Activated naive CD8-positive, alpha-beta T cell treated with anti-CD3 and anti-CD28 coated beads, Interleukin-2, amount 50 U/mL, for 24 hours (primary cell): ENCODE measurements at regions not wholly inside any gene's neighbourhood (a gene's known extent, or its start where the extent isn't known, plus 50 kb on each side); places are given as distances from the start of the nearest gene placed in this dataset.
"Not testable (repeated sequence)": the region's sequence is repeated elsewhere in the genome, so short reads cannot be mapped to it uniquely, and the experiment has no call there.

Source experiments
- ATAC-seq: fragments of 150-1000 bp; cut with Tn5 transposase; one replicate; pipeline ENCODE4 v1.10.0; 2021
- DNase-seq: peaks from one replicate; pipeline ENCODE4 v3.0.0; 2021
- H3K27ac Mint-ChIP-seq: one replicate; pipeline ENCODE4 v1.8.0; 2021; ENCODE audit warnings: mild to moderate bottlenecking, mixed read lengths
- H3K27me3 Mint-ChIP-seq: one replicate; pipeline ENCODE4 v1.8.0; 2021; ENCODE audit warnings: mixed read lengths
- H3K36me3 Mint-ChIP-seq: one replicate; pipeline ENCODE4 v1.8.0; 2021; ENCODE audit warnings: low read depth, mixed read lengths
- H3K4me1 Mint-ChIP-seq: one replicate; pipeline ENCODE4 v1.8.0; 2021; ENCODE audit warnings: mixed read lengths
- H3K4me3 Mint-ChIP-seq: one replicate; pipeline ENCODE4 v1.8.0; 2021; ENCODE audit warnings: mild to moderate bottlenecking, moderate library complexity, mixed read lengths
- H3K9me3 Mint-ChIP-seq: one replicate; pipeline ENCODE4 v1.8.0; 2021; ENCODE audit warnings: mixed read lengths

DNA sequence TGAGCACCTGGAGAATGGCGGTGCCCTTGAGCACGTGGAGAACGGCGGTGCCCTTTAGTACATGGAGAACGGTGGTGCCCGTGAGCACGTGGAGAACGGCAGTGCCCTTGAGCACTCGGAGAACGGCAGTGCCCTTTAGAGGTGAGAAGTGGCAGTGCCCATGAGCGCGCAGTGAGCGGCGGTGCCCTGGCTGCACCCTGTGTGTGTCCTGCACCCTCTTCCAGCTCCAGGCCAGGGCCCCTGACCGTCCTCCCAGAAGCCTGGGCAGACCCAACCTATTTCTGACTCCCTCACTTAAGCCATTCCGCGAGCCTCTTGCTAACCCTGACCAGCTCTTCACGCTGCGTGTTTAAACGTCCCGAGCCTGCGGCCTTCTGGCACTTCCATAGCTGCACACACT is 151.3 kb downstream of the DLL1 start:
- peaks cover 2% of the 10 kb centered on the region for H3K36me3 Mint-ChIP-seq
- H3K27me3 Mint-ChIP-seq: no peaks in the 10 kb centered on the region
- H3K4me1 Mint-ChIP-seq: peaks cover 2% of the 10 kb centered on the region
- DNase-seq: no peak
- ATAC-seq: no peak
- H3K4me3 Mint-ChIP-seq: no peak overlapping the region
- H3K27ac Mint-ChIP-seq: no peak overlapping the region
- H3K9me3 Mint-ChIP-seq: peaks cover 10% of the 10 kb centered on the region

DNA sequence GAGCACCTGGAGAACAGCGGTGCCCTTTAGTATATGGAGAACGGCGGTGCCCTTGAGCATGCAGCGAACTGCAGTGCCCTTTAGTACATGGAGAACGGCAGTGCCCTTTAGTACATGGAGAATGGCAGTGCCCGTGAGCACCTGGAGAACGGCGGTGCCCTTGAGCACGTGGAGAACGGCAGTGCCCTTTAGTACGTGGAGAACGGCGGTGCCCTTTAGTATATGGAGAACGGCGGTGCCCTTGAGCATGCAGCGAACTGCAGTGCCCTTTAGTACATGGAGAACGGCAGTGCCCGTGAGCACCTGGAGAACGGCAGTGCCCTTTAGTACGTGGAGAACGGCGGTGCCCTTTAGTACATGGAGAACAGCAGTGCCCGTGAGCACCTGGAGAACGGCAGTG is 151.8 kb downstream of the DLL1 start:
- not testable (repeated sequence) for H3K27ac Mint-ChIP-seq, H3K4me1 Mint-ChIP-seq, DNase-seq, H3K4me3 Mint-ChIP-seq, H3K27me3 Mint-ChIP-seq, H3K9me3 Mint-ChIP-seq, ATAC-seq, H3K36me3 Mint-ChIP-seq

DNA sequence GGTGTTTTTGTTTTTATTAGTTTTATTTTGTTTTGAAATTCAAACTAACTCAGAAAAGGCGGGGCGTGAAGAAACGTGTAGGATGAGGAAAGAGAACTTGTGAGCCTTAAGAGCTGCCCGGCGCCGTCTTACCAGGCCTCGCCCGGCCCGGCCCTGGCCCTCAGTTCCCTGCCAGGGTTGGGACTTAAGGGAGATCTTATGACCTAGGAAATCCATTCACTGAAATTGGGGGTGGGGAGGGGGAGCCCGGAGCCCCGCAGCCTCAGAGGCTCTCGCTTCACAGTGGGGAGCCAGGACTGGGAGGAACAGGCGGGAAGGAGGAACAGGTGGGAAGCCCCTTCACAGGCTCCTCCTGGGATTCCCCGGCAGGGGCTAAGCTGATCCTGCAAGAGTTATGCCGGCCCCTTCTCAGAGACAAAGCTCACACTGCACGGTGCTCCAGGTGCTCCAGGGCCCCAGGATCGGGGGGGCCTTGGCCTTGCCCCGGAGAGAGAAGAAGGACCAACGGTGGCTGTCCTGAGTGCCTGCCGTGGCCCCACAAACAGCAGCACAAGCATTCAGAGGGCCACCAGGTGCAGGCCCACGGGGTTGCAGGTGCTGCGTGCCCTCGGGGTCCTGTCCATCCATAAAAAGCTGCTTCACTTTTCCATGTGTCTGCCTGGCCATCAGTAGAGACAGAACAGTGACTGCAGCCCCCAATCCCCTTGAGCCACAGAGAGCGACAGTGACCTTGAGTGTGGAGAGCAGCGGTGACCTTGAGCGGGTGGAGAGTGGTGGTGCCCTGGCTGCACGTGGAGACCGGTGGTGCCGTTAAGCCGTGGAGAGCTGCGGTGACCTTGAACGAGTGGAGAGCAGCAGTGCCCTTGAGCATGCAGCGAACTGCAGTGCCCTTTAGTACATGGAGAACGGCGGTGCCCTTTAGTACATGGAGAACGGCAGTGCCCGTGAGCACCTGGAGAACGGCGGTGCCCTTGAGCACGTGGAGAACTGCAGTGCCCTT is 152.7 kb downstream of the DLL1 start:
- H3K36me3 Mint-ChIP-seq: no peaks in the 10 kb centered on the region

DNA sequence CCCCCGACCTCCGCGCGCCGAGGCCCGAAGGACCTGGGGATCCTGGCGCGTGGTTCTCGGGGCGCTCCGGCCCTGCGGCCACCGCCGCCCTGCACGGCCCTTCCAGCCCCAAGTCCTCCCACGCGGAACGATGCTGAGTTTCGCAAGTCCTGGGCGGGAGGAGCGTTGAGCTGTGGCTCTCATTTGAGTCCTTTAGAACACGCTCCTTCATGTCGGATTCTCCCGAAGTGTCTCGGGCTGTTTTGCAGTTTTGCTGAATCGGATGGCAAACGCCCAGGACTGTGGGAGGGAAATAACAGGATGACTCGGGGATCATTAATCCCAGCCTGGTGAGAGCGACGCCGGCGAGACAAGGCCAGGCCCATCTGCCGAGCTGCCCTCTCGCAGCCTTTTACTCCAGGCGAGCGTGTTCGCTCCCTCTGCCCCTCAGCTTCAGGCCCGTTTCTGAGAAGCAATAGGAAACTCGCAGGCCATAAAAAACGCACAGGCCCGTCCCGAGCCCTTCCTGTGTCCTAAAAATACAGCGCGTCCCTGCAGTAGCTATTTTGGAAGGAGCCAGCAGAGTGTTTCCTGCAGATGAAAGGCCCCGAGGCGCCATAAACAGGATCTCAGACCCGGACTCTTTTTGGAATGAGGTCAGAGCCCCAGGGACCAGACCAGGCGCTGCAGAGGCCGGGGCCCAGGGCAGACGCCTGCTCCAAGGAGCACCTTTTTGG is 153.5 kb downstream of the DLL1 start:
- DNase-seq (no peak), ATAC-seq (no peak)
- Mint-ChIP-seq H3K4me1 (no peaks in the 10 kb centered on the region), H3K27ac (no peak overlapping the region), H3K4me3 (no peak overlapping the region), H3K27me3 (no peaks in the 10 kb centered on the region), H3K36me3 (no peaks in the 10 kb centered on the region), H3K9me3 (no peaks in the 10 kb centered on the region)

More for the DNA sequence above, 152.7 kb downstream of the DLL1 start:
- Mint-ChIP-seq H3K9me3 (peaks cover 2% of the 10 kb centered on the region), H3K4me1 (no peaks in the 10 kb centered on the region), H3K27me3 (no peaks in the 10 kb centered on the region), H3K4me3 (no peak overlapping the region), H3K27ac (no peak overlapping the region)
- ATAC-seq (no peak), DNase-seq (no peak)

DNA sequence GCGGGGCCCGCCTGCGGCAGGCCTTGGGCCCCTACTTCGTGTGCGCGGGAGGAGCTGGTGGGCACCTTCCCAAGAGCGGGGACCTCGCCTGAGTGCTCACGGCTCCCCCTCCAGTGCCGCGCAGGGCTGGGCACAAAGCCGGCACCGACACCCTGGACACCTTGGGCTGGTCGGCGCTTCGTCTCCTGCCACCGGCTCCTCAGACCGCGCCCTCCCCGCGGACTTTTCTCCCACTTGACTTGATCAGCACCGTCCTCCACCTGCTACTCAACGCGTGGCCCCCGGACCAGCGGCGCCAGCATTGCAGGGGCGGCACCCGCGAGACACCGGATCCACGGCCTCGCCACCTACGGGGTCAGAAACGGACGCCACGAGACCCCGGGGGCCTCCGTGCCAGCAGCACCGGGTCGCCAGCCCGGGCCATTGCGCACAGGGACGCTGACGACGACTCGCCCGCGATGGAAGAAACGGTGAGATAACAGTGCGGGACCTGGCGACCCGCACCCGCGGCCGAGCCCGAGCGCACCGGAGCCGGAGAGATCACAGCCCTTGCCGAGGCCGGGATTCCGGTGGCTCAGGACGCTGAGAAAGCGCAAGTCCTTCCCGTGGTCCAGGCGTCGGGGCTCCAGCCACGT is 154.2 kb downstream of the DLL1 start:
- Mint-ChIP-seq H3K27ac (no peak overlapping the region), H3K4me3 (no peak overlapping the region), H3K36me3 (no peaks in the 10 kb centered on the region), H3K9me3 (no peaks in the 10 kb centered on the region), H3K4me1 (no peaks in the 10 kb centered on the region), H3K27me3 (no peaks in the 10 kb centered on the region)
- DNase-seq: no peak
- ATAC-seq: no peak

DNA sequence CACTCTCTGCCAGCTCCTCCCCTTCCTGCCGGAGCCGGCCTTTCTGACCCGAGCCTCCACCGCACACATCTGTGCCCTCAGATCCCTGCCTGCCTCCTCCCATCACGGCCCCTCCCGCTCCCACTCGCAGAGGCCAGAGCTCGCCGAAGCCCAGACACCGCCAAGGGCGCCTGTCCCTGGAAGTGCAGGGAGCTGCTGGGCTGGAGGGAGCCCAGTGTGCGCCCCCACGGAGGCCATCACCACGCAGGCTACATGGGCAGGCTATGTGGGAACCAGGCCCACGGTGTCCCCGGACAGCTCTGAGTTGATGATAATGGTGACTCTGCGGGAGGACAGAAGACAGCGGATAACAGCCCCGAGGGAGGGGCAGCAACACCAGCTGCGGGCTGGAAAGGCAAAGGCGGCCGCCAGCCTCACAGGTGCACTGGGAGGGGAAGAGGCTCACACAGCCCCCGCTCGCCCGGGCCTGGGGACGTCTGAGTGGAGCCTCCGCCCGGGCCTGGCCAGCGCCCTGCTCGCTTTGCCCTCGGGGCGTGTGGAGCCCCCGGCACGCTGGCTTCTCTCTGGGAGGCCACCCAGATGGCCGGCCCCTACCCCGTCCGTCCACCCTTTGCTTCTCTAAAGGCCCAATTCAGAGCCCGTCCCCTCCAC is 154.9 kb downstream of the DLL1 start:
- ATAC-seq (no peak), DNase-seq (no peak)
- no peak overlapping the region for H3K4me3 Mint-ChIP-seq
- no peaks in the 10 kb centered on the region for H3K36me3 Mint-ChIP-seq
- no peaks in the 10 kb centered on the region for H3K9me3 Mint-ChIP-seq
- no peaks in the 10 kb centered on the region for H3K27me3 Mint-ChIP-seq
- no peaks in the 10 kb centered on the region for H3K4me1 Mint-ChIP-seq
- H3K27ac Mint-ChIP-seq: no peak overlapping the region

DNA sequence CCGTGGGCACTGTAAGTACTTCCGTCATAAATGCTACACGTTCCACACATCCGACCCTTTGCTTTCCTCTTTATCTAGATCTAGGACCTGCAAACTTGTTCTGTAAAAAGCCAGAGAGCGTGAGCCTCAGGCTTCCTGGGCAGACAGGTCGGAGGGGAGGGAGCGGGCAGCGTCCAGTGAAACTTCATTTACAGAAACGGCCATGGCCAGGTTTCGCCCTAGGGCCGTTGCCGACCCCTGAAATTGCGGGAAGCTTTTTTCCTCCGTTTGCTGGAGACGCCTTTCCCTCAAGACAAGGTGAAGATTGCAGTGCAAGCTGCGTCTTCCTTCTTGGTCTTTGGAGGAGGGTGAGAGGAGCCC is 155.4 kb downstream of the DLL1 start:
- DNase-seq (no peak), ATAC-seq (no peak)
- Mint-ChIP-seq H3K27me3 (no peaks in the 10 kb centered on the region), H3K36me3 (no peaks in the 10 kb centered on the region), H3K9me3 (no peaks in the 10 kb centered on the region), H3K4me1 (no peaks in the 10 kb centered on the region), H3K27ac (no peak overlapping the region), H3K4me3 (no peak overlapping the region)

DNA sequence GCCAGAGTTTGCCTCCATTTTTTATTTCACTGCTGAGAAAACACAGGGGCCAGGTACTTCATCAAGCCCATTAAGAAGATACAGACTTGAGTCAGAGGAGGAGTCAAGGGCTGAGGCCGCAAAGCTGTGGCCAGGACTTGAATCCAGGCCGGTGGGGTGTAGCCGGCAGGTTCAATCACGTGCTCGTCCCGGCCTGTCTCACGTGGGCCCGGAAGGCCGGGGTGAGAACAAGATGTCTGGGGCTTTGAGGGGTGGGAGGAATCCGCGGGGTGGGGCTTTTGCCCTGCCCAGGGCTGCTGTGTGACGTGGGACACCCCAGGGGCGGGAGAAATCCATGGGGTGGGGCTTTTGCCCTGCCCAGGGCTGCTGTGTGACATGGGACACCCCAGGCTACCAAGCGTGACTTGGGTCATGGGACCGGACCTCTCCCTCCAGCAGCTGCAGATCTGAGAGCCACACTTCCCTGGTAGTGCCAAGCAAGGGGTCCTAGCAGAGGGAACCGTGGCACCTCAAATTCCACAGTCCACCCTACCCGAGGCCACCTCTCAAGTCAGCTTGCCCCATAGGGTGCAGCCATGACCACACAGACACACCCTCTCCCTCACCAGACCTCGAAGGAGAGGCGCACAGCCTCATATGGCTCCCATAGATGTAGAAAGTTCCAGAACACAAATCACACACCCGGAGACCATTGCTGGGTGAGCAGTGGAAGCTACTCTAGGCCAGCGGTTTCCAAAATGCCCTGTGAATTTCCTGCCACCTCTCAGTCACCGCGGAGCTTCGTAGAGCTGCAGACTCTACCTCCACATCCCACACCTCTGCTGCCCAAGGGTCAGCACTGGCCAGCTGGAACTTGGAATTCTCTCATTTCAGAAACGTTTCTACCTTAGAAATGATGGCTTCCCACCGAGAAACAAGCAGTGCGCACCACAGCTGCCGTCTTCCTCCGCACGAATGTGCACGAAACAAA is 156.1 kb downstream of the DLL1 start:
- ATAC-seq (no peak), DNase-seq (no peak)
- H3K36me3 Mint-ChIP-seq: no peaks in the 10 kb centered on the region
- no peak overlapping the region for H3K27ac Mint-ChIP-seq
- H3K27me3 Mint-ChIP-seq: no peaks in the 10 kb centered on the region
- no peaks in the 10 kb centered on the region for H3K9me3 Mint-ChIP-seq
- no peaks in the 10 kb centered on the region for H3K4me1 Mint-ChIP-seq
- H3K4me3 Mint-ChIP-seq: no peak overlapping the region

DNA sequence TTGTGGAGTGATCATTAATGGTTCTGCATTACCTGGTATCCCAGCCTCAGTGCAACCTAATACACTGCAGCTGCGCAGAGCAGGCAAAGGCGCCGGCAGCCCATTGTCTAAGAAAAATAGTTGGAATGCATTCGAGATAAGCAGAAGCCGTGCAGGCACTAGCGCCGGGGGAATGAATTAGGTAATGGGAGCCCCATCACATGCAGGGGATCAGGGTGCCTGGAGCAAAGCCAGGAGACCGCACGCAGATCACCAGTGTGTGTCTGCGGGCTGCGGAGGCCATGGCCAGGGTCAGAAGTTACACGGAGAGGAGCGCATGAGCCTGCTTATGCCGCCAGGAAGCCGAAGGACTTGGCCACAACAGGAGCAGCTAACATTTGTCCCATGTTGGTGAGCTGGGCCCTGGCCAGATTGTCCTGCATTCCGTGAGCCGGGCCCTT is 156.8 kb downstream of the DLL1 start:
- Mint-ChIP-seq H3K4me3 (no peak overlapping the region), H3K4me1 (no peaks in the 10 kb centered on the region), H3K36me3 (no peaks in the 10 kb centered on the region), H3K27ac (no peak overlapping the region), H3K27me3 (no peaks in the 10 kb centered on the region), H3K9me3 (no peaks in the 10 kb centered on the region)
- no peak for ATAC-seq
- DNase-seq: no peak

DNA sequence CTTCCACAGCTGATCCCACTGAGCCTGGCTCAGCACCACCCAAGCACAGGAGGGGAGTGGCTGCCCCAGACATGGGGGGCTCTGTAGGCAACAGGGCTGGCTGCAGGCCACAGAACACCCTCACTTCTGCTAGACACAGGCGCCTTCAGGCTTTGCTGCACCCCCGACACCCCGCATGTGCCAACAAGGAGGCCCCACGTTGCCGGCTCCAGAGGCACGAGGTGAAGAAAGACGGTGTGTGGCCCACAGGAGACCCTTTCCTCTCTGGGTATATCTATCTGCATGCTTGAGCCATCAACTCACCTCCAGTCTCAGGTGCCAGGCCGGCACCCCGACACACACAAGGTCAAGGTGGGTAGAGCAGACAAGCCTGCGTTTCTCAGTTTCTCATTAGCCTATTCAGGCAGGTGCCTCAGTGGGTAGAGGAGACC is 158.3 kb downstream of the DLL1 start:
- H3K36me3 Mint-ChIP-seq: no peaks in the 10 kb centered on the region
- H3K4me3 Mint-ChIP-seq: no peak overlapping the region
- no peaks in the 10 kb centered on the region for H3K9me3 Mint-ChIP-seq
- H3K27me3 Mint-ChIP-seq: no peaks in the 10 kb centered on the region
- no peak for ATAC-seq
- no peak overlapping the region for H3K27ac Mint-ChIP-seq
- DNase-seq: no peak
- H3K4me1 Mint-ChIP-seq: no peaks in the 10 kb centered on the region

DNA sequence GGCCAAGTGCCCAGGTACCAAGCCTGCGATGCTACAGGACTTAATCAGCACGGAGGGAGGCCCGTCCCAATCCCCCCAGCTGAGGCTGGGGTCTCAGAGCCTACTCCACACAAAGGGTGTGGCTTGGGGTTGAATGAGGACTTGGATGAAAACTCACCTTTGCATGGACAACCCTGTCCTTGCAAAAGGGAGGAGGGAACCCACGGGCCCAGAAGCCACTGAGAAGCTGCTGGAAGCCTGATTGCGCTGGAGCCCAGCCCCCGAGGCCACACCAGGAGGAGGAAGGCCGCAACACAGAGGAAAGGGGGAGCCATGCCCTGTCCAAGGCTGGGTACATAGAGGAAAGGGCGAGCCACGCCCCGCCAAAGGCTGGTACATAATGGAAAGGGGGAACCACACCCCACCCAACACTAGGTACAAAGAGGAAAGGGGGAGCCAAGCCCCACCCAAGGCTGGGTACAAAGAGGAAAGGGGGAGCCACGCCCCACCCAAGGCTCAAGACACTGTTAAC is 158.8 kb downstream of the DLL1 start:
- ATAC-seq (no peak), DNase-seq (no peak)
- Mint-ChIP-seq H3K4me1 (no peaks in the 10 kb centered on the region), H3K9me3 (no peaks in the 10 kb centered on the region), H3K36me3 (no peaks in the 10 kb centered on the region), H3K27me3 (no peaks in the 10 kb centered on the region), H3K4me3 (no peak overlapping the region), H3K27ac (no peak overlapping the region)

DNA sequence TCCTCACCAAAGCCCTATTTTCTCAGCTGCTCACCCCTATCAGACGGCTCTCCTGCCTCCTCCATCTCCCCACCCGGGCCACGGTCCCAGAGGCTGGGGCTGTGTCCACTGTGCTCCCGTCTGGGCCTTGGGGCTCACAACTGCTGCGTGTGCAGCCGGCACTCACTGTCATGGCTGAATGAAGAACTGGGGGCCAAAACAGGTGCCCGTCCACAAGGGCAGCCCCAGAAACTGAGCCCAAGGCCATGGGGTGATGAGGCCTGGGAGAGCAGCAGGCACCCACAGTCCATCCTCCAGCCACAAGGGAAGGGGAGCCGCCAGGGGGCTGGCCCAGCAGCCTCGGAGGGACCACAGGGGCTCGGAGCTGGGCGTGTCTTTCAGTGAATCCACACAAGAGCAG is 159.5 kb downstream of the DLL1 start:
- Mint-ChIP-seq H3K4me1 (peaks cover 3% of the 10 kb centered on the region), H3K4me3 (no peak overlapping the region), H3K9me3 (no peaks in the 10 kb centered on the region), H3K36me3 (no peaks in the 10 kb centered on the region), H3K27me3 (no peaks in the 10 kb centered on the region), H3K27ac (no peak overlapping the region)
- ATAC-seq (no peak), DNase-seq (no peak)

DNA sequence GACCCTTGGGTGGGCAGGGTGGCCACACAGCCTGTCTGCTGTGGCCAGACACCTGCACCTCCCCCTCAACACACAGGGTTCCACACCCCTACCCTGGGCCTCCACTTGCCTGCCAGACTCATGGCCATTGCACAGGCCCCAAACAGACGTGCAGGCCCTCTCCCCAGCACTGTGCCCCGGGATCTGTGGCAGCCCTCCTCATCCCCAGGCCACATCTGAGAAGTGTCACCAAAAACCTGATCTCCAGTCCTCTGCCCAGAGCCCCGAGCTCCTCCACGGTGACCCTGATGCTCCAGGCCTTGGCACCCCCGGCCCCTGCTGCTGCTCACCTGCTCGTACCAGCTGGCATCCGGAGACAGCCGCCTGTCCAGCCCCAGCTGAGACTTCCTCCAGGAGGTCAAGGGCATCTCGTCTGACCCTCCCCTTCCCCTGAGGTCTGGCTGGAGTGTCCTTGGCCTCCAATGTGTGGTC is 160.1 kb downstream of the DLL1 start:
- Mint-ChIP-seq H3K36me3 (no peaks in the 10 kb centered on the region), H3K27me3 (no peaks in the 10 kb centered on the region), H3K9me3 (no peaks in the 10 kb centered on the region), H3K4me3 (no peak overlapping the region), H3K27ac (no peak overlapping the region), H3K4me1 (peaks cover 3% of the 10 kb centered on the region)
- DNase-seq (no peak), ATAC-seq (no peak)
